Esophagus muscularis mucosa (tissue), 4 donors: ENCODE measurements at regions not wholly inside any gene's neighbourhood (a gene's known extent, or its start where the extent isn't known, plus 50 kb on each side); places are given as distances from the start of the nearest gene placed in this dataset.

Experiments used
- DNase-seq: peaks from one replicate; pipeline ENCODE4 v3.0.0-alpha.2; 2017; ENCODE audit errors: extremely low spot score
- H3K27ac ChIP-seq, 4 donors: fragments of 200-600 bp; sonication (generic); replicated peaks in 1 of 4; 1 replicate in 3 of 4; 2 replicates in 1 of 4; pipeline ENCODE4 v1.5.1; 2016 to 2019; ENCODE audit warnings: mild to moderate bottlenecking in 1 of 4
- H3K27me3 ChIP-seq, 4 donors: fragments of 200-600 bp; sonication (generic); one replicate each; pipeline versions ENCODE4 v1.5.1 to v1.6.0; 2016 to 2019
- H3K36me3 ChIP-seq, 4 donors: fragments of 200-600 bp; sonication (generic); one replicate each; pipeline ENCODE4 v1.5.1; 2016 to 2019
- H3K4me1 ChIP-seq, 4 donors: fragments of 200-600 bp; sonication (generic); one replicate each; pipeline ENCODE4 v1.5.1; 2016 to 2019
- H3K4me3 ChIP-seq, 4 donors: fragments of 200-600 bp; sonication (generic); 1 replicate in 2 of 4; 2 replicates in 2 of 4; pipeline ENCODE4 v1.5.1; 2016 to 2019; ENCODE audit warnings: mild to moderate bottlenecking in 4 of 4, moderate library complexity in 1 of 4
- H3K9me3 ChIP-seq, 4 donors: fragments of 200-600 bp; sonication (generic); 1 replicate in 3 of 4; 2 replicates in 1 of 4; pipeline ENCODE4 v1.5.1; 2016 to 2019
- EP300 ChIP-seq: sonication (generic); formaldehyde crosslinking; IDR thresholded peaks from one replicate; pipeline ENCODE4 v1.6.1; 2017; ENCODE audit warnings: antibody characterized with exemption
- POLR2A ChIP-seq: fragments of 450-650 bp; IDR thresholded peaks from one replicate; pipeline ENCODE4 v1.6.1; 2017; ENCODE audit warnings: antibody characterized with exemption, moderate library complexity, mild to moderate bottlenecking, low read depth
- POLR2AphosphoS5 ChIP-seq, 2 donors: sonication (generic); formaldehyde crosslinking; IDR thresholded peaks; one replicate each; pipeline ENCODE4 v1.6.1; 2017; ENCODE audit warnings: antibody characterized with exemption in 2 of 2
- WGBS: methylation state at CpG from one replicate; pipeline ENCODE4 v1.1.5; 2018; 5-methylcytosine and 5-hydroxymethylcytosine counted together
- intact Hi-C: fragments of 100-400 bp; cut with DNase I; formaldehyde crosslinking; loops from one replicate; pipeline ENCODE4 v1.15.1; 2023
- TF ChIP-seq, protein P1 (sequence below), 3 experiments: fragments of 200-600 bp in 2 of 3; fragments of 450-650 bp in 1 of 3; sonication (generic) in 2 of 3; IDR thresholded peaks; one replicate each; pipeline ENCODE4 v1.5.1; 2017 to 2019; ENCODE audit warnings: antibody characterized with exemption in 3 of 3, mild to moderate bottlenecking in 2 of 3, moderate library complexity in 1 of 3

DNA sequence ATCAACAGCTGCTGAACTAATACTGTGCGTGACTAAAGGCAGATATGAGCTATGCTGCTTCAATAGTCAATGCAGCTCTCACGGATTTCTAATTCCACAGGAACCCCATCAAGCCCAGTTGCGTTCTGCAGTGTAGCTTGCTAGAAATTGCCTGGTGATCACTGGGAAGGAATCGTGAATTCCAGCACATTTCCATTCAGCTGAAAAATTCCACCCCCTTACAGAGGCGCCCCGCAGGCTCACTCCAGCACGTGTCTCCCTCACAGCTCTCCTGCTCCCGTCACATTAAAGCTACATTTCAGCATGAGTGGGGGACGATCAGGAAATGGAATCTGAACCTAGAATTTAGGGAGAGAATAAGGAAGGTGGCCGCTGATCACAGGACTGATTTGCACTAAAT lies 534.8 kb downstream of the TCERG1L start:
- H3K9me3 ChIP-seq = no peaks in the 10 kb centered on the region
- no peak for DNase-seq
- 51% methylated on average over 10 of the region's 10 CpGs for WGBS
- H3K36me3 ChIP-seq = no peaks in the 10 kb centered on the region
- intact Hi-C loops = no loop called here
- peaks cover 0 to 40% (median 0%) of the 10 kb centered on the region in 4 donors for H3K27me3 ChIP-seq
- H3K4me1 ChIP-seq = no peaks in the 10 kb centered on the region
- H3K4me3 ChIP-seq = no peak overlapping the region
- TF ChIP-seq POLR2AphosphoS5 (IDR thresholded peaks at IDR 0.05) (no peak), EP300 (no peak), POLR2A (no peak)
- TF ChIP-seq, protein P1, sequence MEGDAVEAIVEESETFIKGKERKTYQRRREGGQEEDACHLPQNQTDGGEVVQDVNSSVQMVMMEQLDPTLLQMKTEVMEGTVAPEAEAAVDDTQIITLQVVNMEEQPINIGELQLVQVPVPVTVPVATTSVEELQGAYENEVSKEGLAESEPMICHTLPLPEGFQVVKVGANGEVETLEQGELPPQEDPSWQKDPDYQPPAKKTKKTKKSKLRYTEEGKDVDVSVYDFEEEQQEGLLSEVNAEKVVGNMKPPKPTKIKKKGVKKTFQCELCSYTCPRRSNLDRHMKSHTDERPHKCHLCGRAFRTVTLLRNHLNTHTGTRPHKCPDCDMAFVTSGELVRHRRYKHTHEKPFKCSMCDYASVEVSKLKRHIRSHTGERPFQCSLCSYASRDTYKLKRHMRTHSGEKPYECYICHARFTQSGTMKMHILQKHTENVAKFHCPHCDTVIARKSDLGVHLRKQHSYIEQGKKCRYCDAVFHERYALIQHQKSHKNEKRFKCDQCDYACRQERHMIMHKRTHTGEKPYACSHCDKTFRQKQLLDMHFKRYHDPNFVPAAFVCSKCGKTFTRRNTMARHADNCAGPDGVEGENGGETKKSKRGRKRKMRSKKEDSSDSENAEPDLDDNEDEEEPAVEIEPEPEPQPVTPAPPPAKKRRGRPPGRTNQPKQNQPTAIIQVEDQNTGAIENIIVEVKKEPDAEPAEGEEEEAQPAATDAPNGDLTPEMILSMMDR (IDR thresholded peaks at IDR 0.05) = no peak
- H3K27ac ChIP-seq = no peak overlapping the region

DNA sequence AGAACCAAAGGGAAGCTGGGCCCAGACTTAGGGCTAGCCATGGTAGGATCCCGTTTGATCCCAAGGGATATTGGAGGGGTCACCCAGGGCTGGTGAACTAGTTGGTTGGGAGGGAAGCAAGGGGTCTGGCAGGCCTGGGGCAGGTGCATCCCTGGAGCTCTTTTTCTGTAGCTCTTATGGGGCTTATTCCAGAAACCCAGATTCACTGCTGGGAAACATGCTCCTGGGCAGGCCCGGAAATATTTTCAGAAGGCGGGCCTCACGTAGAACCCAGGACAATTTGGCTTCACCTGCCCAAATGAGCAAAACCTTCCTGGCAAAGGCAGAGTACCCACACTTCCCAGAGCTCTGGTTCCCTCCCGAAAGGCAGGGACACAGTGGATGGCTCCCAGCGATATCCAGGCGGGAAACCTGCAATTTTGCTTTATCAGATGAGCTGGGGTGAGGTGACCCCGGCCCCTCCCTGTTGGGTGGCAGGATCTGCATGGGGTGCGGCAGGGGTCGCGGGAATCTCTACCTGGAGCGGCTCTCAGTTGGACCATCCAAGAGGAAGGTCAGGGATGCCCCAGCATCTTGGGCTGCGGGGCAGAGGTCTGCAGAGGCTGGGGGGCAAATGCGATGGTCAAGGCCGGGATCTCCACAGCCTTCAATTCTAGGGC lies 533.9 kb downstream of the TCERG1L start:
- no peak for DNase-seq
- TF ChIP-seq POLR2AphosphoS5 (IDR thresholded peaks at IDR 0.05) (no peak), POLR2A (no peak), EP300 (no peak)
- TF ChIP-seq, protein P1 (IDR thresholded peaks at IDR 0.05) = no peak
- H3K4me1 ChIP-seq = no peaks in the 10 kb centered on the region
- intact Hi-C loops = no loop called here
- H3K27ac ChIP-seq = no peak overlapping the region
- H3K4me3 ChIP-seq = no peak overlapping the region
- peaks cover 0 to 36% (median 0%) of the 10 kb centered on the region in 4 donors for H3K27me3 ChIP-seq
- 89% methylated on average over 11 of the region's 15 CpGs for WGBS
- no peaks in the 10 kb centered on the region for H3K36me3 ChIP-seq
- H3K9me3 ChIP-seq = no peaks in the 10 kb centered on the region

DNA sequence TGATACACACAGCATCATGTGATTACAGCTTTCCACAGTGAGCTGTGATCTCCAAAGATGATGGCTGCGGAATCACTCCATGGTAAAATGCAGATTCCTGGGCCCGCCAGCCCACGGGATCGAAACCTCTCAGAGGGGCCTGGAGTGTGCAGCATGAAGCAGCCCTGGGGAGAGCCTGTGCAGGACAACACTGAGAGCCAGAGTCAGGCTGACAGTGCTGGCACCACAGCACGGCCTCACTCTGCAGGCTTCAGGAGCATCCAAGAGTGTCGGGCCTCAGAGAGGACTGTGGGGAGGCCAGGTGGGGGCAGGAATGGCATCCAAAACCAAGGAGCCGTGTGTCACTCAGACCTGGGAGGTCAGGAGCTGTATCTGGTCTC lies 533.4 kb downstream of the TCERG1L start:
- DNase-seq = no peak
- H3K4me1 ChIP-seq = no peaks in the 10 kb centered on the region
- H3K36me3 ChIP-seq = no peaks in the 10 kb centered on the region
- no peak overlapping the region for H3K4me3 ChIP-seq
- no peaks in the 10 kb centered on the region for H3K9me3 ChIP-seq
- intact Hi-C loops = no loop called here
- TF ChIP-seq POLR2A (no peak), POLR2AphosphoS5 (IDR thresholded peaks at IDR 0.05) (no peak), EP300 (no peak)
- TF ChIP-seq, protein P1 (IDR thresholded peaks at IDR 0.05) = no peak
- H3K27ac ChIP-seq = no peak overlapping the region
- 80% methylated on average over 5 of the region's 7 CpGs for WGBS
- H3K27me3 ChIP-seq = peaks cover 0 to 33% (median 0%) of the 10 kb centered on the region in 4 donors

DNA sequence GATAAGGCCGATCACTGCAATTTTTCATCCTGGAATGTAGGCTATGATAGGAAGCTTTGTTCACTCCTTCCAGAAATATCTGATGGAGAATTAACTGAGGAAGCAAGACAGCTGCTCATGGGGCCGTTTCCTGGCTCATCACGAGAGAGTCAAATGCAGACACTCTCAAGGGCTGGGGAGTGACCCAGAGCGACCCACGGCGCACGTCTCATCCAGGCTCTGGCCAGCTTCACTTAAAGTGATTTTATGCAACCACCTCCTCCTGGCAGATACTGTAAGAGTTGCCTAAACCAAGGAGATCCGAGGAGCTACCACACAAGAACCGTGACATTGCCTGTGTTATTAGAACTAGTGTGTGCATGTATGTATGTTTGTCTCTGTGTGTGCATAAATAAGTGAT lies 530.8 kb downstream of the TCERG1L start:
- Histone ChIP-seq H3K9me3 (no peaks in the 10 kb centered on the region), H3K36me3 (no peaks in the 10 kb centered on the region), H3K4me3 (no peak overlapping the region), H3K27me3 (peaks cover 0 to 33% (median 0%) of the 10 kb centered on the region in 4 donors), H3K4me1 (no peaks in the 10 kb centered on the region), H3K27ac (no peak overlapping the region)
- TF ChIP-seq, protein P1 (IDR thresholded peaks at IDR 0.05) = no peak
- no peak for TF ChIP-seq POLR2A
- no peak for TF ChIP-seq POLR2AphosphoS5 (IDR thresholded peaks at IDR 0.05)
- TF ChIP-seq EP300 = no peak
- no peak for DNase-seq
- intact Hi-C loops = no loop called here
- 26% methylated on average over 9 of the region's 9 CpGs for WGBS

DNA sequence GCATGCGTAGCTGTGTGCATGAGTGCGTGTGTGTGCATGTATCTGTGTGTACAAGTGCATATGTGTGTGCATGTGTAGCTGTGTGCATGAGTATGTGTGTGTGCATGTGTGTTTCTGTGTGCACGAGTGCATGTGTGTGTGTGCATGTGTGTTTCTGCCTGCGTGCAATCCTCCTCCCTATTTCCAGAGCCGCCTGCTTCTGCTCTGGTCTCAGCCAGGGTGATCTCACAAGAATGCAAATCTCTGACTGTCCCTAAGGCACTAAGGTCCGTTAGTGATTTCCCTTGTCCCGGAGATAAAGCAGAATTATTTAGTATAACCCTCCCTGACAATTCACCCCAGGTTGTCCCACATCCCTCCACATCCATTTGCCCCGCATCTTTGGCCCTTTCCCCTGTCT lies 530.3 kb downstream of the TCERG1L start:
- WGBS = 70% methylated on average over 8 of the region's 8 CpGs

More for the DNA sequence above, 530.3 kb downstream of the TCERG1L start:
- H3K4me1 ChIP-seq = no peaks in the 10 kb centered on the region
- H3K36me3 ChIP-seq = no peaks in the 10 kb centered on the region
- no peak for DNase-seq
- no peak overlapping the region for H3K4me3 ChIP-seq
- intact Hi-C loops = no loop called here
- no peak overlapping the region for H3K27ac ChIP-seq
- no peak for TF ChIP-seq POLR2AphosphoS5 (IDR thresholded peaks at IDR 0.05)
- TF ChIP-seq EP300 = no peak
- TF ChIP-seq, protein P1 (IDR thresholded peaks at IDR 0.05) = no peak
- TF ChIP-seq POLR2A = no peak
- no peaks in the 10 kb centered on the region for H3K9me3 ChIP-seq
- H3K27me3 ChIP-seq = peaks cover 0 to 38% (median 0%) of the 10 kb centered on the region in 4 donors
